Adrenal gland (tissue), 9 donors: ENCODE measurements at regions not wholly inside any gene's neighbourhood (a gene's known extent, or its start where the extent isn't known, plus 50 kb on each side); places are given as distances from the start of the nearest gene placed in this dataset.

Experiments
- DNase-seq, 7 donors: peaks; one replicate each; pipeline ENCODE4 v3.0.0-alpha.2; 2019 to 2020
- H3K27ac ChIP-seq, 5 donors: fragments of 200-600 bp; sonication (generic) in 4 of 5; 1 replicate in 3 of 5; 2 replicates in 2 of 5; pipeline versions ENCODE4 v1.5.1 to v1.8.0; 2016 to 2020; ENCODE audit warnings: mild to moderate bottlenecking in 1 of 5
- H3K27me3 ChIP-seq: fragments of 200-600 bp; 2 replicates; pipeline ENCODE4 v1.8.0; 2021
- H3K36me3 ChIP-seq, 2 donors: fragments of 200-600 bp; replicated peaks in 1 of 2; 1 replicate in 1 of 2; 2 replicates in 1 of 2; pipeline versions ENCODE4 v1.5.1 to v1.8.0; 2018 to 2022
- H3K4me1 ChIP-seq, 2 donors: fragments of 200-600 bp; replicated peaks in 1 of 2; 1 replicate in 1 of 2; 2 replicates in 1 of 2; pipeline versions ENCODE4 v1.5.1 to v1.8.0; 2018 to 2021
- H3K4me3 ChIP-seq, 4 donors: fragments of 200-600 bp; sonication (generic) in 3 of 4; one replicate each; pipeline ENCODE4 v1.5.1; 2016 to 2018
- H3K9me3 ChIP-seq, 3 donors: fragments of 200-600 bp; sonication (generic) in 1 of 3; replicated peaks in 1 of 3; 1 replicate in 2 of 3; 2 replicates in 1 of 3; pipeline versions ENCODE4 v1.5.1 to v1.8.0; 2016 to 2021
- CTCF ChIP-seq, 6 experiments: fragments of 450-650 bp in 4 of 6; fragments of 200-600 bp in 2 of 6; sonication (generic) in 1 of 6; IDR thresholded peaks; 1 replicate in 5 of 6; 2 replicates in 1 of 6; pipeline versions ENCODE4 v1.5.1 to v1.8.0; 2016 to 2021; ENCODE audit warnings: antibody characterized with exemption in 6 of 6, mild to moderate bottlenecking in 2 of 6, moderate library complexity in 1 of 6
- POLR2A ChIP-seq, 2 donors: fragments of 450-650 bp; IDR thresholded peaks; one replicate each; pipeline ENCODE4 v1.6.1; 2017; ENCODE audit warnings: antibody characterized with exemption in 2 of 2, mild to moderate bottlenecking in 2 of 2, moderate library complexity in 1 of 2
- WGBS, 4 donors: extraction: QIAGEN DNeasy Blood & Tissue Kit in 2 of 4; methylation state at CpG; one replicate each; pipeline versions ENCODE4 v1.1.5 to v1.1.7; 2013 to 2017; 5-methylcytosine and 5-hydroxymethylcytosine counted together
- intact Hi-C, 2 donors: fragments of 100-400 bp; cut with DNase I; formaldehyde crosslinking; loops; one replicate each; pipeline versions ENCODE4 v1.14.1 to v1.15.0; 2022 to 2023
- donor health status: healthy with polysubstance abuse.
- donor health status: Bipolar disorder and iron deficiency.
- donor health status: DM: yes; HTN: yes; CAD: no.
- donor health status: DM: no; HTN: no; CAD: no.
- donor health status: DM: no; HTN: no; CAD: no.

GRCh38 chr18:61236356-61237057, 96.7 kb upstream of the CDH20 start:
- Histone ChIP-seq H3K4me1 (no peaks in the 10 kb centered on the region), H3K36me3 (no peaks in the 10 kb centered on the region), H3K27ac (no peak overlapping the region), H3K27me3 (no peaks in the 10 kb centered on the region), H3K9me3 (no peaks in the 10 kb centered on the region), H3K4me3 (no peak overlapping the region)
- no peak for DNase-seq
- 55 to 73% (median 58%) methylated on average over 7 of the region's 7 CpGs for WGBS, 4 donors
- no peak for TF ChIP-seq POLR2A (IDR thresholded peaks at IDR 0.05)
- intact Hi-C loops, result no loop called here

- Histone ChIP-seq H3K4me3 (no peak overlapping the region), H3K27me3 (no peaks in the 10 kb centered on the region), H3K36me3 (no peaks in the 10 kb centered on the region), H3K9me3 (no peaks in the 10 kb centered on the region), H3K27ac (no peak overlapping the region), H3K4me1 (no peaks in the 10 kb centered on the region)
- WGBS, 4 donors, result 73 to 80% (median 78%) methylated on average over 7 of the region's 7 CpGs
- no peak for DNase-seq
- TF ChIP-seq CTCF (IDR thresholded peaks at IDR 0.05) (no peak), POLR2A (IDR thresholded peaks at IDR 0.05) (no peak)
- intact Hi-C loops, result no loop called here
Measured at GRCh38 chr18:61237529-61237928, 95.7 kb upstream of the CDH20 start.

GRCh38 chr18:61239051-61239450, 94.2 kb upstream of the CDH20 start:
- intact Hi-C loops, result no loop called here
- Histone ChIP-seq H3K36me3 (no peaks in the 10 kb centered on the region), H3K9me3 (no peaks in the 10 kb centered on the region), H3K27me3 (no peaks in the 10 kb centered on the region), H3K4me3 (no peak overlapping the region), H3K4me1 (no peaks in the 10 kb centered on the region), H3K27ac (no peak overlapping the region)
- TF ChIP-seq CTCF (IDR thresholded peaks at IDR 0.05) (no peak), POLR2A (IDR thresholded peaks at IDR 0.05) (no peak)
- DNase-seq, result no peak
- WGBS, 4 donors, result 57 to 62% (median 61%) methylated on average over 5 of the region's 5 CpGs

GRCh38 chr18:61241260-61241853, 91.9 kb upstream of the CDH20 start:
- DNase-seq, result no peak
- Histone ChIP-seq H3K27ac (no peak overlapping the region), H3K9me3 (no peaks in the 10 kb centered on the region), H3K4me1 (no peaks in the 10 kb centered on the region), H3K36me3 (no peaks in the 10 kb centered on the region), H3K4me3 (no peak overlapping the region), H3K27me3 (no peaks in the 10 kb centered on the region)
- intact Hi-C loops, result no loop called here
- 63 to 68% (median 66%) methylated on average over 5 of the region's 5 CpGs for WGBS, 4 donors
- TF ChIP-seq CTCF (IDR thresholded peaks at IDR 0.05) (no peak), POLR2A (IDR thresholded peaks at IDR 0.05) (no peak)

- H3K4me3 ChIP-seq, result no peak overlapping the region
- WGBS, 4 donors, result 63 to 83% (median 71%) methylated on average over 3 of the region's 3 CpGs
Measured at GRCh38 chr18:61244632-61245031, 88.6 kb upstream of the CDH20 start.

More at GRCh38 chr18:61244632-61245031, 88.6 kb upstream of the CDH20 start:
- H3K9me3 ChIP-seq, result no peaks in the 10 kb centered on the region
- DNase-seq, result no peak
- H3K36me3 ChIP-seq, result no peaks in the 10 kb centered on the region
- H3K4me1 ChIP-seq, result no peaks in the 10 kb centered on the region
- H3K27ac ChIP-seq, result no peak overlapping the region
- intact Hi-C loops, result no loop called here
- H3K27me3 ChIP-seq, result no peaks in the 10 kb centered on the region
- TF ChIP-seq POLR2A (IDR thresholded peaks at IDR 0.05), result no peak
- no peak for TF ChIP-seq CTCF (IDR thresholded peaks at IDR 0.05)
